B cell (primary cell): ENCODE measurements at regions not wholly inside any gene's neighbourhood (a gene's known extent, or its start where the extent isn't known, plus 50 kb on each side); places are given as distances from the start of the nearest gene placed in this dataset.

Source experiments
- ATAC-seq: fragments of 200-7000 bp; cut with Tn5 transposase; one replicate; pipeline ENCODE4 v1.10.0; 2021; ENCODE audit warnings: low read depth, mild to moderate bottlenecking, moderate number of reproducible peaks, moderate library complexity
- CTCF ChIA-PET: fragments of 350-600 bp; sonication (Branson Sonifier 250); formaldehyde crosslinking; loops from one replicate; lab custom pipeline; 2021; ENCODE audit warnings: antibody characterized with exemption, inconsistent platforms; lab: Charles Lee
- POLR2A ChIA-PET: fragments of 350-600 bp; sonication (Branson Sonifier 250); formaldehyde crosslinking; loops from one replicate; lab custom pipeline; 2021; ENCODE audit warnings: antibody characterized with exemption; lab: Charles Lee
- DNase-seq: peaks from one replicate; pipeline ENCODE4 v3.0.0; 2013
- H2AFZ ChIP-seq: 2 replicates; pipeline ENCODE4 v1.6.1; 2012; ENCODE audit warnings: mild to moderate bottlenecking, low read depth, low read length; ENCODE audit not compliant: insufficient read depth, poor library complexity, severe bottlenecking
- H3K27ac ChIP-seq, 2 donors: 1 replicate in 1 of 2; 2 replicates in 1 of 2; pipeline ENCODE4 v1.5.1; 2012 to 2013; ENCODE audit warnings: low read length in 2 of 2, mild to moderate bottlenecking in 2 of 2, moderate library complexity in 1 of 2
- H3K27me3 ChIP-seq, 4 experiments: fragments of 200-600 bp in 1 of 4; sonication (generic) in 1 of 4; replicated peaks in 1 of 4; 1 replicate in 2 of 4; 2 replicates in 2 of 4; pipeline versions ENCODE4 v1.6.1 to v1.7.0; 2013 to 2016; ENCODE audit warnings: low read length in 3 of 4, mild to moderate bottlenecking in 2 of 4, mixed read lengths in 1 of 4, moderate library complexity in 1 of 4; ENCODE audit not compliant: insufficient read depth in 4 of 4, control insufficient read depth in 3 of 4; ENCODE audit errors: control extremely low read depth in 1 of 4
- H3K36me3 ChIP-seq, 2 experiments: replicated peaks in 1 of 2; 1 replicate in 1 of 2; 2 replicates in 1 of 2; pipeline versions ENCODE4 v1.6.1 to v1.7.1; 2013; ENCODE audit warnings: low read length in 1 of 2; ENCODE audit not compliant: insufficient read depth in 2 of 2, control insufficient read depth in 1 of 2; ENCODE audit errors: control extremely low read depth in 1 of 2, extremely low read depth in 1 of 2
- H3K4me1 ChIP-seq, 2 donors: fragments of 200-600 bp in 1 of 2; sonication (generic) in 1 of 2; 1 replicate in 1 of 2; 2 replicates in 1 of 2; pipeline versions ENCODE4 v1.5.1 to v1.6.1; 2013 to 2017; ENCODE audit warnings: low read length in 2 of 2; ENCODE audit not compliant: control insufficient read depth in 2 of 2, insufficient read depth in 2 of 2
- H3K4me2 ChIP-seq: replicated peaks from 2 replicates; pipeline ENCODE3; 2012; ENCODE audit warnings: mild to moderate bottlenecking, low read depth, low read length; ENCODE audit not compliant: poor library complexity, severe bottlenecking
- H3K4me3 ChIP-seq, 5 experiments: fragments of 200-600 bp in 1 of 5; sonication (generic) in 1 of 5; 1 replicate in 3 of 5; 2 replicates in 2 of 5; pipeline versions ENCODE4 v1.5.1 to v1.7.0; 2011 to 2016; ENCODE audit warnings: low read length in 4 of 5, mild to moderate bottlenecking in 4 of 5, low read depth in 2 of 5, control low read depth in 1 of 5, moderate library complexity in 1 of 5; ENCODE audit not compliant: insufficient read depth in 1 of 5; ENCODE audit errors: control extremely low read depth in 1 of 5, extremely low read depth in 1 of 5
- H3K79me2 ChIP-seq: fragments of 200-600 bp; sonication (generic); one replicate; pipeline ENCODE4 v1.6.0; 2016; ENCODE audit warnings: low read length; ENCODE audit not compliant: control insufficient read depth, insufficient read depth
- H3K9ac ChIP-seq: fragments of 200-600 bp; sonication (generic); 2 replicates; pipeline ENCODE4 v1.6.1; 2017; ENCODE audit warnings: mild to moderate bottlenecking, low read length, moderate library complexity
- H3K9me3 ChIP-seq, 3 donors: one replicate each; pipeline versions ENCODE4 v1.6.1 to v1.7.1; 2013; ENCODE audit warnings: low read length in 2 of 3; ENCODE audit not compliant: control insufficient read depth in 2 of 3, insufficient read depth in 1 of 3; ENCODE audit errors: control extremely low read depth in 1 of 3
- H4K20me1 ChIP-seq: 2 replicates; pipeline ENCODE4 v1.6.0; 2012; ENCODE audit warnings: mild to moderate bottlenecking, low read length; ENCODE audit not compliant: insufficient read depth, control insufficient read depth, poor library complexity, severe bottlenecking
- H3K27ac Mint-ChIP-seq: one replicate; pipeline ENCODE4 v1.8.0; 2021; ENCODE audit warnings: mixed read lengths
- H3K27me3 Mint-ChIP-seq: one replicate; pipeline ENCODE4 v1.8.0; 2021; ENCODE audit warnings: mixed read lengths
- H3K4me1 Mint-ChIP-seq: one replicate; pipeline ENCODE4 v1.8.0; 2021; ENCODE audit warnings: mixed read lengths
- H3K4me3 Mint-ChIP-seq: one replicate; pipeline ENCODE4 v1.8.0; 2021; ENCODE audit warnings: mixed read lengths
- H3K9me3 Mint-ChIP-seq: one replicate; pipeline ENCODE4 v1.8.0; 2022; ENCODE audit warnings: mixed read lengths; ENCODE audit not compliant: insufficient read depth
- EZH2 ChIP-seq: IDR thresholded peaks from 2 replicates; pipeline ENCODE4 v1.6.1; 2012; ENCODE audit warnings: borderline replicate concordance, low read depth, mild to moderate bottlenecking, moderate library complexity, low read length; ENCODE audit not compliant: insufficient read depth, poor library complexity, severe bottlenecking
- WGBS: methylation state at CpG from one replicate; pipeline ENCODE4 v1.1.5; 2013; ENCODE audit warnings: missing lambda C conversion rate; ENCODE audit not compliant: insufficient coverage; 5-methylcytosine and 5-hydroxymethylcytosine counted together
- intact Hi-C: fragments of 100-400 bp; cut with micrococcal nuclease; formaldehyde crosslinking; loops from one replicate; pipeline ENCODE4 v1.10.0; 2022
- TF ChIP-seq, protein P1 (sequence below): fragments of 200-600 bp; IDR thresholded peaks from one replicate; pipeline ENCODE4 v1.8.0; 2022; ENCODE audit warnings: antibody characterized with exemption, mild to moderate bottlenecking

DNA sequence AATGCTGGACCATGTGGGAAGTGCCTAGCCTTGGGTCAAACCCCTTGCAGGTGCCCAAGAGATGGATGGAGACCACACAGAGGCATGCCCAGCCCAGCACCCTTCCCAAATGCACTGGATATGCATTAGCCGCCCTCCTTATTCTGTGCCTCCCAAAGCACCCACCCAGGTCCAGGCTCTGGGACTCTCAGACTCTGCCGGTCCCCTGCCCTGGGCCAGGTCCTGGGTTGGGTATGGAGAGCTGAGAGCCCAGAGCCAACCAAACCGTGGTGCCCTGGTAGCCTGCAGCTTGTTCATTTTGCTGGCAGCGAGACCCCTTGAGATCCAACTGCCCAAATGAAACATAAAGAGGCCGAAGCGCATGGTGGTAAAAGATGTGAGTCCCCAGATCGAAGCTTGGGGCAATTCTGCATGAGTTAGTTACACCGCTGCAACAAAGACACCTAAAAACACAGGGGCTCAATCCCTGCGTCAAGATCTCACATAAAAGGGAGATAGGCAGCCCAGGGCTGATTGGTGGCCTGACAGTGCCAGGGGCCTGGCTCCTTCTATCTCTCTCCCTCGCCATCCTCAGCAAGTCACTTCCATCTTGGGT lies 61.5 kb downstream of the MYEOV start:
- POLR2A ChIA-PET: no interaction called here
- intact Hi-C loops: no loop called here
- CTCF ChIA-PET: no interaction called here
- Mint-ChIP-seq H3K27me3 (peaks cover 10% of the 10 kb centered on the region), H3K4me1 (no peaks in the 10 kb centered on the region), H3K27ac (no peak overlapping the region), H3K9me3 (peaks cover 3% of the 10 kb centered on the region), H3K4me3 (no peak overlapping the region)
- no peaks in the 10 kb centered on the region for H3K4me1 ChIP-seq
- no peak overlapping the region for H3K9ac ChIP-seq
- peaks cover 0 to 23% (median 12%) of the 10 kb centered on the region in 3 donors for H3K9me3 ChIP-seq
- no peak overlapping the region for H3K4me3 ChIP-seq
- H3K4me2 ChIP-seq: no peak overlapping the region
- no peaks in the 10 kb centered on the region for H3K27me3 ChIP-seq
- TF ChIP-seq EZH2: no peak
- TF ChIP-seq, protein P1, sequence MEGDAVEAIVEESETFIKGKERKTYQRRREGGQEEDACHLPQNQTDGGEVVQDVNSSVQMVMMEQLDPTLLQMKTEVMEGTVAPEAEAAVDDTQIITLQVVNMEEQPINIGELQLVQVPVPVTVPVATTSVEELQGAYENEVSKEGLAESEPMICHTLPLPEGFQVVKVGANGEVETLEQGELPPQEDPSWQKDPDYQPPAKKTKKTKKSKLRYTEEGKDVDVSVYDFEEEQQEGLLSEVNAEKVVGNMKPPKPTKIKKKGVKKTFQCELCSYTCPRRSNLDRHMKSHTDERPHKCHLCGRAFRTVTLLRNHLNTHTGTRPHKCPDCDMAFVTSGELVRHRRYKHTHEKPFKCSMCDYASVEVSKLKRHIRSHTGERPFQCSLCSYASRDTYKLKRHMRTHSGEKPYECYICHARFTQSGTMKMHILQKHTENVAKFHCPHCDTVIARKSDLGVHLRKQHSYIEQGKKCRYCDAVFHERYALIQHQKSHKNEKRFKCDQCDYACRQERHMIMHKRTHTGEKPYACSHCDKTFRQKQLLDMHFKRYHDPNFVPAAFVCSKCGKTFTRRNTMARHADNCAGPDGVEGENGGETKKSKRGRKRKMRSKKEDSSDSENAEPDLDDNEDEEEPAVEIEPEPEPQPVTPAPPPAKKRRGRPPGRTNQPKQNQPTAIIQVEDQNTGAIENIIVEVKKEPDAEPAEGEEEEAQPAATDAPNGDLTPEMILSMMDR: no peak
- ATAC-seq (no peak), DNase-seq (no peak)
- no peaks in the 10 kb centered on the region for H3K79me2 ChIP-seq
- 89% methylated on average over 7 of the region's 10 CpGs for WGBS
- H4K20me1 ChIP-seq: no peaks in the 10 kb centered on the region
- no peak overlapping the region for H3K27ac ChIP-seq
- H2AFZ ChIP-seq: no peak overlapping the region
- no peaks in the 10 kb centered on the region for H3K36me3 ChIP-seq

DNA sequence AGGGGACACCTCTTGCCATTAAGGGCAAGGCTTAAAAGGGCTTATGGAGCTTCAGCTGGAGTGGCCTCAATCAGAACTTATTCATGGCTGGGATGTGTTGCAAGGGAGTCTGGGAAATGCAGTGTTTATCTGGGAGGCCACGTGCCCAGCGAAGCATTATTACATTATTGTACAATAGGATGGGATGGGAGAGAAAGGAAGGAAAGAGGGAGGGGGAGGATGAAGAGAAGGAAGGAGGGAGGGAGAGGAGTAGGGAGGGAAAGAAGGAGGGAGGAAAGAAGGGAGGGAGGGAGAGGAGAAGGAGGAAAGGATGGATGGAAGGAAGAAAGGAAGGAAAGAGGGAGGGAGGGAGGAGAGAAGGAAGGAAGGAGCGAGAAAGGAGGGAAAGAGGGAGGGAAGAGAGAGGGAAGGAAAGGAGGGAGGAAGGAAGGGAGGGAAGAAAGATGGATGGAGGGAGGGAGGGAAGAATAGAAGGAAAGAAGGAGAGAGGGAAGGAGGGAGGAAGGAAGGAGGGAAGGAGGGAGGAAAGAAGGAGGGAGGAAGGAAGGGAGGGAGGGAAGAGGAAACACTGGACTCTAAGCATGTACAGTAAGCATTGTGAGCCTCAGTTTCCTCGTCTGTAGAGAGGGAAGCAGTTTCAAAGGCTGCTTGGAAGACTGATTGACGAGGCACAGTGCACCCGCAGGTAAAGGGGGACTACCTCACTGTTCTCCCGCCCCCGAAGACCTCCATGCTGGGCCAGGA lies 62.2 kb downstream of the MYEOV start:
- Histone ChIP-seq H2AFZ (no peak overlapping the region), H3K9me3 (peaks cover 0 to 26% (median 12%) of the 10 kb centered on the region in 3 donors), H3K79me2 (no peaks in the 10 kb centered on the region), H3K4me2 (no peak overlapping the region), H3K27ac (no peak overlapping the region), H3K9ac (no peak overlapping the region), H3K27me3 (no peaks in the 10 kb centered on the region), H3K4me3 (no peak overlapping the region), H4K20me1 (no peaks in the 10 kb centered on the region), H3K36me3 (no peaks in the 10 kb centered on the region), H3K4me1 (no peaks in the 10 kb centered on the region)
- Mint-ChIP-seq H3K4me1 (no peaks in the 10 kb centered on the region), H3K4me3 (no peak overlapping the region), H3K27ac (no peak overlapping the region), H3K27me3 (peaks cover 10% of the 10 kb centered on the region), H3K9me3 (peaks cover 3% of the 10 kb centered on the region)
- TF ChIP-seq, protein P1: no peak
- no peak for TF ChIP-seq EZH2
- intact Hi-C loops: no loop called here
- ATAC-seq: no peak
- DNase-seq: no peak
- 91% methylated on average over 8 of the region's 8 CpGs for WGBS
- POLR2A ChIA-PET: no interaction called here
- CTCF ChIA-PET: no interaction called here
